ENCODE measurements at regions not wholly inside any gene's neighbourhood (a gene's known extent, or its start where the extent isn't known, plus 50 kb on each side); places are given as distances from the start of the nearest gene placed in this dataset.

- Mint-ChIP-seq H3K4me3 (ENCODE audit: unreplicated experiment) (no peak overlapping the region), H3K27ac (ENCODE audit: unreplicated experiment) (no peak overlapping the region), H3K36me3 (ENCODE audit: low read depth, unreplicated experiment) (peaks cover 4% of the 10 kb centered on the region), H3K9me3 (ENCODE audit: unreplicated experiment) (no peaks in the 10 kb centered on the region), H3K27me3 (ENCODE audit: low read depth, unreplicated experiment) (no peaks in the 10 kb centered on the region), H3K4me1 (ENCODE audit: low read depth, unreplicated experiment) (no peaks in the 10 kb centered on the region)
- no peak overlapping the region for H2AFZ ChIP-seq (ENCODE audit: low read depth, low read length)
- TF ChIP-seq EZH2 (IDR thresholded peaks at IDR 0.05; ENCODE audit: insufficient read depth, low read length): no peak
- TF ChIP-seq CTCF (IDR thresholded peaks at IDR 0.05; ENCODE audit: insufficient read depth, low read depth, low read length): no peak
- H3K36me3 ChIP-seq (ENCODE audit: insufficient read depth, low read length): peaks cover 6% of the 10 kb centered on the region
- no peak overlapping the region for H3K4me2 ChIP-seq (ENCODE audit: low read length)
- no peaks in the 10 kb centered on the region for H3K79me2 ChIP-seq (ENCODE audit: insufficient read depth, low read length)
- no peak overlapping the region for H3K4me3 ChIP-seq (ENCODE audit: insufficient read depth, low read depth, low read length)
- no peaks in the 10 kb centered on the region for H3K27me3 ChIP-seq (ENCODE audit: insufficient read depth, low read length)
- H4K20me1 ChIP-seq (ENCODE audit: insufficient read depth, low read length): peaks cover 6% of the 10 kb centered on the region
- H3K9me3 ChIP-seq (ENCODE audit: insufficient read depth, low read depth, low read length): no peaks in the 10 kb centered on the region
- peaks cover 9% of the 10 kb centered on the region for H3K4me1 ChIP-seq (ENCODE audit: insufficient read depth, low read length)
- no peak overlapping the region for H3K27ac ChIP-seq (ENCODE audit: low read depth, low read length)
- H3K9ac ChIP-seq (ENCODE audit: low read length): no peak overlapping the region
- FAIRE-seq (no peak), DNase-seq (ENCODE audit: low read depth) (no peak)
Measured at GRCh38 chr3:127033171-127033570, 50.3 kb downstream of the PLXNA1 start.

GRCh38 chr3:127033786-127034185, 50.9 kb downstream of the PLXNA1 start:
- no peak overlapping the region for H3K9ac ChIP-seq (ENCODE audit: low read length)
- peaks cover 9% of the 10 kb centered on the region for H3K4me1 ChIP-seq (ENCODE audit: insufficient read depth, low read length)
- H3K27me3 Mint-ChIP-seq (ENCODE audit: low read depth, unreplicated experiment): no peaks in the 10 kb centered on the region
- H3K4me3 Mint-ChIP-seq (ENCODE audit: unreplicated experiment): no peak overlapping the region
- peaks cover 4% of the 10 kb centered on the region for H3K36me3 Mint-ChIP-seq (ENCODE audit: low read depth, unreplicated experiment)
- H3K27ac Mint-ChIP-seq (ENCODE audit: unreplicated experiment): no peak overlapping the region
- FAIRE-seq (no peak), DNase-seq (ENCODE audit: low read depth) (no peak)
- H3K36me3 ChIP-seq (ENCODE audit: insufficient read depth, low read length): peaks cover 6% of the 10 kb centered on the region
- no peak overlapping the region for H2AFZ ChIP-seq (ENCODE audit: low read depth, low read length)
- TF ChIP-seq EZH2 (IDR thresholded peaks at IDR 0.05; ENCODE audit: insufficient read depth, low read length): no peak
- no peak for TF ChIP-seq CTCF (IDR thresholded peaks at IDR 0.05; ENCODE audit: insufficient read depth, low read depth, low read length)
- no peak overlapping the region for H3K4me2 ChIP-seq (ENCODE audit: low read length)
- no peaks in the 10 kb centered on the region for H3K9me3 Mint-ChIP-seq (ENCODE audit: unreplicated experiment)
- no peaks in the 10 kb centered on the region for H3K4me1 Mint-ChIP-seq (ENCODE audit: low read depth, unreplicated experiment)
- H4K20me1 ChIP-seq (ENCODE audit: insufficient read depth, low read length): peaks cover 6% of the 10 kb centered on the region
- H3K9me3 ChIP-seq (ENCODE audit: insufficient read depth, low read depth, low read length): no peaks in the 10 kb centered on the region
- no peak overlapping the region for H3K4me3 ChIP-seq (ENCODE audit: insufficient read depth, low read depth, low read length)
- no peaks in the 10 kb centered on the region for H3K79me2 ChIP-seq (ENCODE audit: insufficient read depth, low read length)
- H3K27me3 ChIP-seq (ENCODE audit: insufficient read depth, low read length): no peaks in the 10 kb centered on the region
- H3K27ac ChIP-seq (ENCODE audit: low read depth, low read length): no peak overlapping the region

GRCh38 chr3:127034195-127034989, 51.5 kb downstream of the PLXNA1 start:
- Mint-ChIP-seq H3K4me3 (ENCODE audit: unreplicated experiment) (no peak overlapping the region), H3K27me3 (ENCODE audit: low read depth, unreplicated experiment) (no peaks in the 10 kb centered on the region), H3K4me1 (ENCODE audit: low read depth, unreplicated experiment) (no peaks in the 10 kb centered on the region), H3K27ac (ENCODE audit: unreplicated experiment) (no peak overlapping the region), H3K36me3 (ENCODE audit: low read depth, unreplicated experiment) (peaks cover 4% of the 10 kb centered on the region), H3K9me3 (ENCODE audit: unreplicated experiment) (no peaks in the 10 kb centered on the region)
- Histone ChIP-seq H3K36me3 (ENCODE audit: insufficient read depth, low read length) (peaks cover 6% of the 10 kb centered on the region), H3K27me3 (ENCODE audit: insufficient read depth, low read length) (no peaks in the 10 kb centered on the region), H3K4me2 (ENCODE audit: low read length) (no peak overlapping the region), H3K27ac (ENCODE audit: low read depth, low read length) (no peak overlapping the region), H3K9ac (ENCODE audit: low read length) (no peak overlapping the region), H3K4me3 (ENCODE audit: insufficient read depth, low read depth, low read length) (no peak overlapping the region), H4K20me1 (ENCODE audit: insufficient read depth, low read length) (peaks cover 6% of the 10 kb centered on the region), H3K4me1 (ENCODE audit: insufficient read depth, low read length) (peaks cover 9% of the 10 kb centered on the region), H3K9me3 (ENCODE audit: insufficient read depth, low read depth, low read length) (no peaks in the 10 kb centered on the region), H3K79me2 (ENCODE audit: insufficient read depth, low read length) (no peaks in the 10 kb centered on the region), H2AFZ (ENCODE audit: low read depth, low read length) (no peak overlapping the region)
- no peak for FAIRE-seq
- no peak for TF ChIP-seq CTCF (IDR thresholded peaks at IDR 0.05; ENCODE audit: insufficient read depth, low read depth, low read length)
- TF ChIP-seq EZH2 (IDR thresholded peaks at IDR 0.05; ENCODE audit: insufficient read depth, low read length): no peak
- DNase-seq (ENCODE audit: low read depth): no peak

All from astrocyte (in vitro differentiated cells and primary cell).